Ishikawa (cell line): ENCODE measurements at regions not wholly inside any gene's neighbourhood (a gene's known extent, or its start where the extent isn't known, plus 50 kb on each side); places are given as distances from the start of the nearest gene placed in this dataset.

ENCODE experiments used
- CEBPB ChIP-seq: IDR thresholded peaks from 2 replicates; pipeline ENCODE4 v1.6.1; 2012
- CREB1 ChIP-seq: IDR thresholded peaks from 2 replicates; pipeline ENCODE4 v1.6.1; 2012; ENCODE audit warnings: low read depth
- EGR1 ChIP-seq: IDR thresholded peaks from 2 replicates; pipeline ENCODE4 v1.6.1; 2012
- EP300 ChIP-seq: IDR thresholded peaks from 2 replicates; pipeline ENCODE4 v1.6.1; 2012; ENCODE audit warnings: borderline replicate concordance
- FOXM1 ChIP-seq: IDR thresholded peaks from 2 replicates; pipeline ENCODE4 v1.6.1; 2012; ENCODE audit warnings: low read depth, borderline replicate concordance
- MAX ChIP-seq: IDR thresholded peaks from 2 replicates; pipeline ENCODE4 v1.6.1; 2012
- NFIC ChIP-seq: IDR thresholded peaks from 2 replicates; pipeline ENCODE4 v1.6.1; 2012
- RAD21 ChIP-seq: IDR thresholded peaks from 2 replicates; pipeline ENCODE4 v1.6.1; 2012; ENCODE audit warnings: low read depth
- REST ChIP-seq: IDR thresholded peaks from 2 replicates; pipeline ENCODE4 v1.6.1; 2012; ENCODE audit warnings: low read depth, mild to moderate bottlenecking
- TAF1 ChIP-seq: IDR thresholded peaks from 2 replicates; pipeline ENCODE4 v1.6.1; 2012; ENCODE audit warnings: low read depth, mild to moderate bottlenecking
- TCF12 ChIP-seq: IDR thresholded peaks from 2 replicates; pipeline ENCODE4 v1.6.1; 2012; ENCODE audit warnings: low read depth
- TEAD4 ChIP-seq: IDR thresholded peaks from 2 replicates; pipeline ENCODE4 v1.6.1; 2012
- USF1 ChIP-seq: IDR thresholded peaks from 2 replicates; pipeline ENCODE4 v1.6.1; 2012
- YY1 ChIP-seq: IDR thresholded peaks from 2 replicates; pipeline ENCODE4 v1.6.1; 2012; ENCODE audit warnings: low read depth
- ZBTB7A ChIP-seq: IDR thresholded peaks from 2 replicates; pipeline ENCODE4 v1.6.1; 2012; ENCODE audit warnings: low read depth

- TF ChIP-seq ZBTB7A (no peak), NFIC (no peak), CREB1 (no peak), TEAD4 (no peak), YY1 (no peak), TCF12 (no peak), EGR1 (no peak), EP300 (no peak), FOXM1 (no peak), CEBPB (no peak), RAD21 (no peak), TAF1 (no peak), REST (no peak)
These were observed 131.3 kb upstream of the FBXL4 start for GRCh38 chr6:99079058-99079457.

- TF ChIP-seq EGR1 (no peak), RAD21 (no peak), FOXM1 (no peak), EP300 (no peak), USF1 (no peak), CEBPB (no peak), ZBTB7A (no peak), YY1 (no peak), CREB1 (no peak), NFIC (no peak)
These were observed 125.5 kb upstream of the FBXL4 start for GRCh38 chr6:99073223-99073622.

DNA sequence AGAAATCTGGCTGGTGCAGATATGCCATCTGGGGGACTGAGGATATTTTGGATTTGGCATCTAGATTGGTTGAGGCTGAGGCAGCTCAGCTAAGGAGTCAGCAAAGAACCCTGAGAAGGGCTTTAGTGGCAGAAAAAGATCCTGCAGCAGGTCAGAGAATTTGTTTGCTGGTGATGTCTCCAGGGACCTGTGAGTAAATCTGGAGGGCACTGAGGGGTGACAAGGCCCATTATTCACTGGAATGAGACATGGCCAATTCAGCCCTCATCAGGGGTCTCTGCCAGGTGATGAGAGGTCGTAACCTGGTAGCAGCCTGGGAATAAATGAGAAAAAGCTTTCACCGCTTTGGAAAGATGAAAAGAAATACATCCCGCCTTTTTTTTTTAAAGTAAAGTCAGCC is 118.3 kb upstream of the FBXL4 start:
- TF ChIP-seq CREB1 (no peak), REST (no peak), MAX (no peak), YY1 (no peak), TCF12 (no peak), EGR1 (no peak), CEBPB (no peak), USF1 (no peak), RAD21 (no peak), EP300 (no peak), TAF1 (no peak), FOXM1 (no peak), ZBTB7A (no peak), TEAD4 (no peak), NFIC (no peak)

GRCh38 chr6:99064834-99065233 is 117.1 kb upstream of the FBXL4 start:
- TF ChIP-seq TCF12 (no peak), USF1 (no peak), YY1 (no peak), FOXM1 (no peak), RAD21 (no peak), EP300 (no peak), MAX (no peak), CREB1 (no peak), NFIC (no peak), REST (no peak), CEBPB (no peak)
